ENCODE measurements at regions not wholly inside any gene's neighbourhood (a gene's known extent, or its start where the extent isn't known, plus 50 kb on each side); places are given as distances from the start of the nearest gene placed in this dataset.

DNA sequence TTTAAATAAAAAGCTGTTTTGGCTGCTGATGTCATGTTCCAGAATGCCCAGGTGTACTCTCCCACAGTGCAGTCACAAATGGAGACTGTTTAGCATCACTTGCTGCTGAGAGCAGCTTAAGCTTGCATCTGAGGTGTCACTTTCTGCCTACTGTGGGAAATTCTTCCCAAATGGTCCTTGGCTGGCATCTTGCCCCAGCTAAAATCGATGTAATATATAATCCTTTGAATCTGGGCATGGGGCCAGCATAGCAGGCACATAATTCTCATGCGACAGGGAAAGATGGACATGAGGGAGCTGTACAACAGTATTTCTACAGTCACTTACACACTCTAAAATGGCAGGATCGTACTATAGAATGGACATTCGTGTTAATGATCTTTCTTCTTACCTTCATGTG is 144.3 kb downstream of the MACIR start:
- TF ChIP-seq, protein P1, sequence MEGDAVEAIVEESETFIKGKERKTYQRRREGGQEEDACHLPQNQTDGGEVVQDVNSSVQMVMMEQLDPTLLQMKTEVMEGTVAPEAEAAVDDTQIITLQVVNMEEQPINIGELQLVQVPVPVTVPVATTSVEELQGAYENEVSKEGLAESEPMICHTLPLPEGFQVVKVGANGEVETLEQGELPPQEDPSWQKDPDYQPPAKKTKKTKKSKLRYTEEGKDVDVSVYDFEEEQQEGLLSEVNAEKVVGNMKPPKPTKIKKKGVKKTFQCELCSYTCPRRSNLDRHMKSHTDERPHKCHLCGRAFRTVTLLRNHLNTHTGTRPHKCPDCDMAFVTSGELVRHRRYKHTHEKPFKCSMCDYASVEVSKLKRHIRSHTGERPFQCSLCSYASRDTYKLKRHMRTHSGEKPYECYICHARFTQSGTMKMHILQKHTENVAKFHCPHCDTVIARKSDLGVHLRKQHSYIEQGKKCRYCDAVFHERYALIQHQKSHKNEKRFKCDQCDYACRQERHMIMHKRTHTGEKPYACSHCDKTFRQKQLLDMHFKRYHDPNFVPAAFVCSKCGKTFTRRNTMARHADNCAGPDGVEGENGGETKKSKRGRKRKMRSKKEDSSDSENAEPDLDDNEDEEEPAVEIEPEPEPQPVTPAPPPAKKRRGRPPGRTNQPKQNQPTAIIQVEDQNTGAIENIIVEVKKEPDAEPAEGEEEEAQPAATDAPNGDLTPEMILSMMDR (IDR thresholded peaks at IDR 0.05; ENCODE audit: poor library complexity, severe bottlenecking): no peak
- TF ChIP-seq TAF1 (IDR thresholded peaks at IDR 0.05; ENCODE audit: low read depth) (no peak), MXI1 (conservative IDR thresholded peaks at IDR 0.05; ENCODE audit: poor library complexity, severe bottlenecking) (no peak), EP300 (conservative IDR thresholded peaks at IDR 0.05; ENCODE audit: poor library complexity, severe bottlenecking) (no peak), EZH2 (IDR thresholded peaks at IDR 0.05; ENCODE audit: borderline replicate concordance, insufficient read depth, low read length, poor library complexity, severe bottlenecking) (no peak), SMC3 (conservative IDR thresholded peaks at IDR 0.05; ENCODE audit: poor library complexity) (no peak)
- TF ChIP-seq, protein P2, sequence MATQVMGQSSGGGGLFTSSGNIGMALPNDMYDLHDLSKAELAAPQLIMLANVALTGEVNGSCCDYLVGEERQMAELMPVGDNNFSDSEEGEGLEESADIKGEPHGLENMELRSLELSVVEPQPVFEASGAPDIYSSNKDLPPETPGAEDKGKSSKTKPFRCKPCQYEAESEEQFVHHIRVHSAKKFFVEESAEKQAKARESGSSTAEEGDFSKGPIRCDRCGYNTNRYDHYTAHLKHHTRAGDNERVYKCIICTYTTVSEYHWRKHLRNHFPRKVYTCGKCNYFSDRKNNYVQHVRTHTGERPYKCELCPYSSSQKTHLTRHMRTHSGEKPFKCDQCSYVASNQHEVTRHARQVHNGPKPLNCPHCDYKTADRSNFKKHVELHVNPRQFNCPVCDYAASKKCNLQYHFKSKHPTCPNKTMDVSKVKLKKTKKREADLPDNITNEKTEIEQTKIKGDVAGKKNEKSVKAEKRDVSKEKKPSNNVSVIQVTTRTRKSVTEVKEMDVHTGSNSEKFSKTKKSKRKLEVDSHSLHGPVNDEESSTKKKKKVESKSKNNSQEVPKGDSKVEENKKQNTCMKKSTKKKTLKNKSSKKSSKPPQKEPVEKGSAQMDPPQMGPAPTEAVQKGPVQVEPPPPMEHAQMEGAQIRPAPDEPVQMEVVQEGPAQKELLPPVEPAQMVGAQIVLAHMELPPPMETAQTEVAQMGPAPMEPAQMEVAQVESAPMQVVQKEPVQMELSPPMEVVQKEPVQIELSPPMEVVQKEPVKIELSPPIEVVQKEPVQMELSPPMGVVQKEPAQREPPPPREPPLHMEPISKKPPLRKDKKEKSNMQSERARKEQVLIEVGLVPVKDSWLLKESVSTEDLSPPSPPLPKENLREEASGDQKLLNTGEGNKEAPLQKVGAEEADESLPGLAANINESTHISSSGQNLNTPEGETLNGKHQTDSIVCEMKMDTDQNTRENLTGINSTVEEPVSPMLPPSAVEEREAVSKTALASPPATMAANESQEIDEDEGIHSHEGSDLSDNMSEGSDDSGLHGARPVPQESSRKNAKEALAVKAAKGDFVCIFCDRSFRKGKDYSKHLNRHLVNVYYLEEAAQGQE (IDR thresholded peaks at IDR 0.05; ENCODE audit: borderline replicate concordance): no peak
